Adrenal gland (tissue), 9 donors: ENCODE measurements at regions not wholly inside any gene's neighbourhood (a gene's known extent, or its start where the extent isn't known, plus 50 kb on each side); places are given as distances from the start of the nearest gene placed in this dataset.

Source experiments
- DNase-seq, 7 donors: peaks; one replicate each; pipeline ENCODE4 v3.0.0-alpha.2; 2019 to 2020
- H3K27ac ChIP-seq, 5 donors: fragments of 200-600 bp; sonication (generic) in 4 of 5; 1 replicate in 3 of 5; 2 replicates in 2 of 5; pipeline versions ENCODE4 v1.5.1 to v1.8.0; 2016 to 2020; ENCODE audit warnings: mild to moderate bottlenecking in 1 of 5
- H3K27me3 ChIP-seq: fragments of 200-600 bp; 2 replicates; pipeline ENCODE4 v1.8.0; 2021
- H3K36me3 ChIP-seq, 2 donors: fragments of 200-600 bp; replicated peaks in 1 of 2; 1 replicate in 1 of 2; 2 replicates in 1 of 2; pipeline versions ENCODE4 v1.5.1 to v1.8.0; 2018 to 2022
- H3K4me1 ChIP-seq, 2 donors: fragments of 200-600 bp; replicated peaks in 1 of 2; 1 replicate in 1 of 2; 2 replicates in 1 of 2; pipeline versions ENCODE4 v1.5.1 to v1.8.0; 2018 to 2021
- H3K4me3 ChIP-seq, 4 donors: fragments of 200-600 bp; sonication (generic) in 3 of 4; one replicate each; pipeline ENCODE4 v1.5.1; 2016 to 2018
- H3K9me3 ChIP-seq, 3 donors: fragments of 200-600 bp; sonication (generic) in 1 of 3; replicated peaks in 1 of 3; 1 replicate in 2 of 3; 2 replicates in 1 of 3; pipeline versions ENCODE4 v1.5.1 to v1.8.0; 2016 to 2021
- CTCF ChIP-seq, 6 experiments: fragments of 450-650 bp in 4 of 6; fragments of 200-600 bp in 2 of 6; sonication (generic) in 1 of 6; IDR thresholded peaks; 1 replicate in 5 of 6; 2 replicates in 1 of 6; pipeline versions ENCODE4 v1.5.1 to v1.8.0; 2016 to 2021; ENCODE audit warnings: antibody characterized with exemption in 6 of 6, mild to moderate bottlenecking in 2 of 6, moderate library complexity in 1 of 6
- POLR2A ChIP-seq, 2 donors: fragments of 450-650 bp; IDR thresholded peaks; one replicate each; pipeline ENCODE4 v1.6.1; 2017; ENCODE audit warnings: antibody characterized with exemption in 2 of 2, mild to moderate bottlenecking in 2 of 2, moderate library complexity in 1 of 2
- WGBS, 4 donors: extraction: QIAGEN DNeasy Blood & Tissue Kit in 2 of 4; methylation state at CpG; one replicate each; pipeline versions ENCODE4 v1.1.5 to v1.1.7; 2013 to 2017; 5-methylcytosine and 5-hydroxymethylcytosine counted together
- intact Hi-C, 2 donors: fragments of 100-400 bp; cut with DNase I; formaldehyde crosslinking; loops; one replicate each; pipeline versions ENCODE4 v1.14.1 to v1.15.0; 2022 to 2023
- donor health status: healthy with polysubstance abuse.
- donor health status: Bipolar disorder and iron deficiency.
- donor health status: DM: yes; HTN: yes; CAD: no.
- donor health status: DM: no; HTN: no; CAD: no.
- donor health status: DM: no; HTN: no; CAD: no.

- Histone ChIP-seq H3K4me1 (no peaks in the 10 kb centered on the region), H3K9me3 (no peaks in the 10 kb centered on the region), H3K36me3 (no peaks in the 10 kb centered on the region), H3K4me3 (no peak overlapping the region), H3K27me3 (no peaks in the 10 kb centered on the region), H3K27ac (no peak overlapping the region)
- 38 to 43% (median 41%) methylated on average over 3 of the region's 3 CpGs for WGBS, 4 donors
- no peak for DNase-seq
- TF ChIP-seq CTCF (IDR thresholded peaks at IDR 0.05) (no peak), POLR2A (IDR thresholded peaks at IDR 0.05) (no peak)
- intact Hi-C loops, result no loop called here
Measured at GRCh38 chr12:129959889-129960288, 56.1 kb upstream of the TMEM132D start.

- Histone ChIP-seq H3K27me3 (no peaks in the 10 kb centered on the region), H3K27ac (no peak overlapping the region), H3K4me3 (no peak overlapping the region), H3K36me3 (no peaks in the 10 kb centered on the region), H3K4me1 (no peaks in the 10 kb centered on the region), H3K9me3 (no peaks in the 10 kb centered on the region)
- WGBS, 4 donors, result 50 to 62% (median 56%) methylated on average over 4 of the region's 4 CpGs
- DNase-seq, result no peak
- TF ChIP-seq POLR2A (IDR thresholded peaks at IDR 0.05) (no peak), CTCF (IDR thresholded peaks at IDR 0.05) (no peak)
- intact Hi-C loops, result no loop called here
Measured at GRCh38 chr12:129961091-129961490, 57.3 kb upstream of the TMEM132D start.

- H3K36me3 ChIP-seq, result no peaks in the 10 kb centered on the region
- intact Hi-C loops, result no loop called here
- H3K4me1 ChIP-seq, result no peaks in the 10 kb centered on the region
- H3K27me3 ChIP-seq, result no peaks in the 10 kb centered on the region
- WGBS, 4 donors, result 80 to 95% (median 81%) methylated on average over 1 of the region's 1 CpG
- no peak for DNase-seq
- no peak for TF ChIP-seq POLR2A (IDR thresholded peaks at IDR 0.05)
- no peak for TF ChIP-seq CTCF (IDR thresholded peaks at IDR 0.05)
- no peaks in the 10 kb centered on the region for H3K9me3 ChIP-seq
- no peak overlapping the region for H3K27ac ChIP-seq
- H3K4me3 ChIP-seq, result no peak overlapping the region
Measured at GRCh38 chr12:129961856-129962255, 58.0 kb upstream of the TMEM132D start.

- Histone ChIP-seq H3K4me1 (no peaks in the 10 kb centered on the region), H3K27me3 (no peaks in the 10 kb centered on the region), H3K9me3 (no peaks in the 10 kb centered on the region), H3K27ac (no peak overlapping the region), H3K36me3 (no peaks in the 10 kb centered on the region), H3K4me3 (no peak overlapping the region)
- TF ChIP-seq CTCF (IDR thresholded peaks at IDR 0.05) (no peak), POLR2A (IDR thresholded peaks at IDR 0.05) (no peak)
- WGBS, 4 donors, result 64 to 70% (median 65%) methylated on average over 7 of the region's 7 CpGs
- intact Hi-C loops, result no loop called here
- no peak for DNase-seq
Measured at GRCh38 chr12:129964300-129964699, 60.5 kb upstream of the TMEM132D start.
